AG09319 (cell line): ENCODE measurements at regions not wholly inside any gene's neighbourhood (a gene's known extent, or its start where the extent isn't known, plus 50 kb on each side); places are given as distances from the start of the nearest gene placed in this dataset.

ENCODE experiments used
- DNase-seq: peaks from one replicate; pipeline ENCODE4 v3.0.0-alpha.2; 2010; ENCODE audit warnings: low read depth; ENCODE audit errors: extremely low read depth
- CTCF ChIP-seq: IDR thresholded peaks from 2 replicates; pipeline ENCODE4 v1.5.1; 2011; ENCODE audit warnings: low read depth, mild to moderate bottlenecking, inconsistent platforms, low read length, moderate library complexity

DNA sequence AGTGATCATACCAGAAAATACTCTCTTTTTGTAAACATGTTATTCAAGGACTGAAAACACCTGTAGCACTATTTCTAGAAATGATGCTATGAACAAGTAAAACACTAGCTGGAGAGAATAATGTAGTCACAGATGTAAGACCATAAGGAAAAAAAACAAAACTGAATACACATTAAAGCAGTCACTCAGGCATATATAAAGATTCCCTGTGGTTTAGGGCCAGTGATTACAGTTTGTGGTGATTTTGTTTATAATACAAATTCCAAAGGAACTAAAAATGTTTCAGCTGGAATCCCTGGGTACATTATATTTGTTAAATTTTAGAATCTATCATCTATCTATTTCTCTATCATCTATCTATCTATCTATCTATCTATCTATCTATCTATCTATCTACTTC is 777.8 kb upstream of the FRG1 start:
- DNase-seq = no peak
- TF ChIP-seq CTCF = no peak

DNA sequence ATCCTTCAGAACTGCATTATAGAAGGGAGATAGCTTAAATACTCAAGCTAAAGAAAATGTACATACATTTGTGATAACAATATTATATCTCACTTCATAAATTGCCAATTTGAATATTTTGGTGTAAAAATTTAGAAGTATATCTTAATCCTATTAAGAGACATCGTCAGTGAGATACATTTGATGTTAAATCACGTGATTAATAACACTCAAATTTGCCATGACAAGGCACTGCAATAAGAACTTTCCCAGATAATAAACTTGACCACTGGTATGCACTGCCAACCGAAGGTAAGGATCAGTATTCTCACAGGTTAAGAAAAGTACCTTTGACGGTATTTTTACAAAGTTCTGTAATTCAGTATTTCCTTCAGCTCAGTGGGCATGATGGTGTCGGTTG is 764.7 kb upstream of the FRG1 start:
- DNase-seq = no peak
- TF ChIP-seq CTCF = no peak

DNA sequence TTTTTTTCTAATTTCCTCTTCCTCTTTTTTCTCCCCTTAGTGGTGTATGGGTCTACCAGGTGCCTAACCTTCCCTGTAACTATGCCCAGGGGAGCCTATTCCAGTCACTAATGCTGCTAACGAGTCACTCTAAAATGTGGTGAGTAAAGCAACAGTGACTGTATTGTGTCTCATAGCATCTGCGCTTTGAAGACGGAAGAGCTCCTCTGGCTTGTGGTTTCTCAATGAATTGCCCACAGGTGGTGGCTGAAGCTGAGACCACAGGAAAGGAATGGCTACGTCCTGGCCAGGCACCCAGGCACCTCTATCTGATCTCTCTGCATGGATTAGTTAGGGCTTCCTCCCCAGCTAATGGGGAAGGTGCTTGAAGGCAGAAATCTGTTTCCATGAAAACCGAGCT is 763.5 kb upstream of the FRG1 start:
- no peak for TF ChIP-seq CTCF
- DNase-seq = no peak

DNA sequence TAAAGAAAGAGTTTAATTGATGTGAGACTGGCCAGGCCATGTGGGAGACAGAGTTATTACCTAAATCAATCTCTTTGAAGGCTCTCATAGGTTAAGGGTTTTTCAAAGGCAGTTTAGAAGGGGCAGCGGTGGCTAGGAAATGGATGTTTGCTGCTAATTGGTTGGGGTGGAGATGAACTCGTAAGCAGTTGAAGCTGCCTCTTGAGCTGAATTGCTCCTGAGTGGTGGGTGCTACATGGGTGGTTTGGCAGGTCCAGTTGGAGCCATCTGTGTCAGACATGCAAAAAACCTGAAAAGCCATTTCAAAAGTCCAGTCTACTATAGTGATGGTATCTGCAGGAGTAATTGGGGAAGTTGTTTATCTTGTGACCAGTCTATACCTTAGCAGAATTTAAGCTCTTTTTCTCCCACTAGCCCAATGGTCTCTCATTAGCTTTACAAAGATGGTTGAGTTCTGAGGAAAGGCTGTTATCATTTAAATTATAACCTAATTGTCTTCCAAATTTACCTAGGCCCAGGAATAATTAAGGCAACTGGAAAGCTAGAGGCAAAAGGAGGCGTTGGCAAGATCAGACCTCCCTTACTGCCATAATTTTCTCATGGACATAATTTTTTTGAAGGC is 762.4 kb upstream of the FRG1 start:
- TF ChIP-seq CTCF = no peak
- no peak for DNase-seq

DNA sequence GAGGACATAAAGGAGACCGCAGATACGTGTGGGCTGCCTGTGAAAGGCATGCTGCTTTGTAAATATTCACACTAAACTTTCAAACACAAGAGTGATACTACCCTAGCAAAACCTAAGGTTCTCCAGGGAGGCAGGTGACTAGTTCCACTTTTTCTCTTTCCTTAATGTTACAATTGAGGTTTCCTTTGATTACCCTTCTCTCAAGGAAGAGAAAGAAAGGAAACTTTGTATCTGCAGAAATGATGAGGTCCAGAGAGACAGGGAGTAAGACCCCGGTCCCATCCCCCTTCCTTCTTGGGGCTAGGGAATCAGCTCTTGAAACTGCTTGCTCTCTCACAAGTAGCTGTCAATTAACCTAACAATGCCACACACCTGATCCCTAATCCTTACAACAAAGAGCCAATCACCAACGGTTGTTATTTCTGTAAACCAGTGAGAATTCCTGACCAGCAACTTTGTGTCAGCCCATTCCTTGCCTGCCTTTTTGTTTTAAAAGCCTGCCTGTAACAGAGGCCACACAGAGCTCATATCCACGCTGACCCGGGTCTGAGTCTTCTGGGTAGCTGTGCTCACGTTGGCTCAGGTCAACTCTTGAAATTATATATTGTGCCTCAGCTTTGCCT is 754.8 kb upstream of the FRG1 start:
- TF ChIP-seq CTCF = no peak
- no peak for DNase-seq

DNA sequence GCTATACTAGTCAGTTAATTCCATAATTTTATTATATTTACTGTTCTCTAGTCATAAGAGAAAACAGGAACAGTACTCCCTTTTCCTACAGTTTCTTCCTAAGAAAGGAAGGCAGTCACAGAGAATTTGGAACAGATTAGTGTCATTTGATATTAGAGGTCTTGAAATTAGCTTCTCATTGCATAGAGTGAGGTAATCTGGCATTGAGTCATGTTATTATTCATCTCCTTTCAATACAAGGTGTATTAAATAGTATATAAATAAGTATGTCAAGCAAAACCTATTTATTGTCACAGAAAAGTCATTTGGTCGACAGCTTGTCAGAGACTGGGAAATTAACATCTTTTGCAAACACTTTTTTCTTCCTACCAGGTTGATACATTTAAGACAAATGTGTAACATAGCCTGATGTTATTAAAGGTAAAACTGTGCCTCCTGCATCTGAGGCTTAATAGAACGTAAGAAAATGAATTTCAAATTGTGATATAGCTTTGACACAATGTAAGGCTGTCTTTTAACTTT is 753.1 kb upstream of the FRG1 start:
- no peak for TF ChIP-seq CTCF
- no peak for DNase-seq

- no peak for DNase-seq
- TF ChIP-seq CTCF = no peak
These were observed 742.0 kb upstream of the FRG1 start for GRCh38 chr4:189198624-189199023.
